Dendritic cell treated with granulocyte-macrophage colony-stimulating factor and Interleukin-4, amounts not matched to agents 40 ng/mL and 50 ng/mL, for 4 days (primary cell): ENCODE measurements at regions not wholly inside any gene's neighbourhood (a gene's known extent, or its start where the extent isn't known, plus 50 kb on each side); places are given as distances from the start of the nearest gene placed in this dataset.

ENCODE experiments used
- H3K27ac Mint-ChIP-seq: one replicate; pipeline ENCODE4 v1.8.0; 2022; ENCODE audit warnings: mild to moderate bottlenecking, mixed read lengths
- H3K27me3 Mint-ChIP-seq: one replicate; pipeline ENCODE4 v1.8.0; 2022; ENCODE audit warnings: mild to moderate bottlenecking, mixed read lengths
- H3K36me3 Mint-ChIP-seq: one replicate; pipeline ENCODE4 v1.8.0; 2022; ENCODE audit warnings: low read depth, mixed read lengths
- H3K4me1 Mint-ChIP-seq: one replicate; pipeline ENCODE4 v1.8.0; 2022; ENCODE audit warnings: low read depth, mixed read lengths
- H3K4me3 Mint-ChIP-seq: one replicate; pipeline ENCODE4 v1.8.0; 2022; ENCODE audit warnings: mild to moderate bottlenecking, moderate library complexity, mixed read lengths
- H3K9me3 Mint-ChIP-seq: one replicate; pipeline ENCODE4 v1.8.0; 2022; ENCODE audit warnings: mixed read lengths
- intact Hi-C: fragments of 100-400 bp; cut with micrococcal nuclease; formaldehyde crosslinking; loops from one replicate; pipeline ENCODE4 v1.15.0; 2022

GRCh38 chr2:234682492-234683228 lies 185.8 kb upstream of the ARL4C start:
- no peaks in the 10 kb centered on the region for H3K27me3 Mint-ChIP-seq
- H3K4me3 Mint-ChIP-seq = no peak overlapping the region
- no peaks in the 10 kb centered on the region for H3K4me1 Mint-ChIP-seq
- intact Hi-C loops = loop anchor here (5.0 kb wide), 1 partner anchor 795 kb away; no protein-coding TSS in a partner anchor
- H3K9me3 Mint-ChIP-seq = no peaks in the 10 kb centered on the region
- H3K27ac Mint-ChIP-seq = no peak overlapping the region
- no peaks in the 10 kb centered on the region for H3K36me3 Mint-ChIP-seq

- Mint-ChIP-seq H3K27ac (no peak overlapping the region), H3K4me3 (no peak overlapping the region), H3K4me1 (no peaks in the 10 kb centered on the region), H3K36me3 (no peaks in the 10 kb centered on the region), H3K9me3 (no peaks in the 10 kb centered on the region), H3K27me3 (no peaks in the 10 kb centered on the region)
- intact Hi-C loops = loop anchor here (5.0 kb wide), 1 partner anchor 794 kb away; no protein-coding TSS in a partner anchor
Measured at GRCh38 chr2:234680688-234681619, 184.1 kb upstream of the ARL4C start.

DNA sequence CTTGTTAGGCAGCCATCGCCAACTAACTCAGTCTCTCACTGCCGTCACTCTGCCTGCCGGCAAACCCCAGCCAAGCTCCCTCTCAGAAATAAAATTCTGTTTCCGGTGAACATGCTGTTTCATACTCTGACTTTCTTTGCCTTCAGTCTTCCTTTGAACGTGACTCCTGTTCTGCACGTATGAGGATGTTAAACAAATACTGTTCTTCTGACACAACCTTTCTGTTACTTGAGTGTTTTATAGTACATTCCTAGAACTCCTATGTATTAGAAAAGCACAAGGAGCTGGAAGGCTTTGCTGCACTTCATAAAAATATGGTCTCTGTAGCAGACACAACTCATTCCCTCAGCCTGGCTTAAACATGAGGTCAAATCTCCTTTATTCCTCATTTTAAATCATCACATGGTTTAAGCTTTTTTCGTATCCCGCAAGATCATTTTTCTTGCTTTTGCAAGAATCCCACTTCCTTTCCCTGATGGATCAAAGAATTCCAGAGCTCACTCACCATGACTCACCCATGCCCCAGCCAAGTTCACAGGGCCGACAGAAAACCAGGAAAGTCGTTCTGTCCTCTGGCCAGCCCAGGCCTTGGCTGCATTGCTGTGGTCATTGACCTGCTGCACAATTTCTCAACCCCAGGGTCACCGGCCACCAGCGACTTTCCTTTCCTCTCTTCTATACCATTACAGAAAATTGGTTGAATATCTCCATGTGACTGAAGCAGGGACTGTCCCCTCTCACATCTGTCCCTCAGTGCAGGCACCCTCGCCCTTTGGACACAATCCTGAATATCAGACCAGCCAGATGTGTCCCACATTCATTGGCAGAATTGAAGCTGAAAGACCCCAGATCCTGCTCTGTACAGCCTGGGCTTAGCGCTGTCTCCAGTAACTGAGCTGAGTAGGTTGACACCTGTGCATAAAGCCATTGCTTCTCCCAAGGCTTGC lies 183.1 kb upstream of the ARL4C start:
- no peak overlapping the region for H3K4me3 Mint-ChIP-seq
- H3K27me3 Mint-ChIP-seq = no peaks in the 10 kb centered on the region
- no peaks in the 10 kb centered on the region for H3K9me3 Mint-ChIP-seq
- no peaks in the 10 kb centered on the region for H3K36me3 Mint-ChIP-seq
- intact Hi-C loops = loop anchor here (5.0 kb wide), 1 partner anchor 793 kb away; no protein-coding TSS in a partner anchor
- no peak overlapping the region for H3K27ac Mint-ChIP-seq
- H3K4me1 Mint-ChIP-seq = no peaks in the 10 kb centered on the region

GRCh38 chr2:234679301-234679740 lies 182.4 kb upstream of the ARL4C start:
- intact Hi-C loops = no loop called here
- H3K27me3 Mint-ChIP-seq = no peaks in the 10 kb centered on the region
- H3K4me1 Mint-ChIP-seq = no peaks in the 10 kb centered on the region
- no peaks in the 10 kb centered on the region for H3K9me3 Mint-ChIP-seq
- H3K27ac Mint-ChIP-seq = no peak overlapping the region
- H3K36me3 Mint-ChIP-seq = no peaks in the 10 kb centered on the region
- H3K4me3 Mint-ChIP-seq = no peak overlapping the region

- H3K36me3 Mint-ChIP-seq = no peaks in the 10 kb centered on the region
- no peaks in the 10 kb centered on the region for H3K9me3 Mint-ChIP-seq
- no peak overlapping the region for H3K4me3 Mint-ChIP-seq
- intact Hi-C loops = no loop called here
- H3K4me1 Mint-ChIP-seq = no peaks in the 10 kb centered on the region
- no peaks in the 10 kb centered on the region for H3K27me3 Mint-ChIP-seq
- no peak overlapping the region for H3K27ac Mint-ChIP-seq
Measured at GRCh38 chr2:234678711-234679110, 181.8 kb upstream of the ARL4C start.

DNA sequence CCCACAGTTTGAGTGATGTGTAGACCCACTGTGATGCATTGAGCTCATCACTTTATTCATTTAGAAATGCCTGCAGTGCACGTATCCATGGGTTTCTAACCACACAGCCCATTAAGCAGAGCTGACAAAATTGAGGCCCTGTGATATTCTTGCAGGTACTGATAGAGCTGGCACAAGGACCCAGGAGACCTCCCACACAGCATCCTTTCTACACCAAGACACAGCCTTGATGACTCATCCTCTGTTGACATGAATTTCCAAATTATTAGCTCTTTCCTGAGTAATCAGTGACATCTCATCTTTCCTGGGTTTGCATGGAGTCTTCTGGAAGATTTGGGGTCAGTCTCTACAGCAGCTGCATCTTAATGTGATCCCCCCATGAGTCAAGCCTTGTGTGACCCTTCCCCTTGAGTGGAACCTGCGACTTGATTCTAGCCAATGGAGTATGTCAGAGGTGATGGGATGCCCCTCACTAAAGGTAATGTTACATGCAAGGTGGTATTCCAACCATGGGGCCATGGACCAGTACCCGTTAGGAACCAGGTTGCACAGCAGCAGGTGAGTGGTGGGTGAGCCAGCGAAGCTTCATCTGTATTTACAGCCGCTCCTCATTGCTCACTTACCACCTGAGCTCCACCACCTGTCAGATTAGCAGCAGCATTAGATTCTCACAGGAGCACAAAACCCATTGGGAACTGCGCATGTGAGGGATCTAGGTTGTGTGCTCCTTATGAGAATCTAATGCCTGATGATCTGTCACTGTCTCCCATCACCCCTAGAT lies 181.1 kb upstream of the ARL4C start:
- Mint-ChIP-seq H3K4me1 (no peaks in the 10 kb centered on the region), H3K36me3 (no peaks in the 10 kb centered on the region), H3K9me3 (no peaks in the 10 kb centered on the region), H3K27me3 (no peaks in the 10 kb centered on the region), H3K27ac (no peak overlapping the region), H3K4me3 (no peak overlapping the region)
- intact Hi-C loops = no loop called here

- no peak overlapping the region for H3K4me3 Mint-ChIP-seq
- H3K36me3 Mint-ChIP-seq = no peaks in the 10 kb centered on the region
- no peaks in the 10 kb centered on the region for H3K9me3 Mint-ChIP-seq
- no peak overlapping the region for H3K27ac Mint-ChIP-seq
- no peaks in the 10 kb centered on the region for H3K4me1 Mint-ChIP-seq
- intact Hi-C loops = no loop called here
- H3K27me3 Mint-ChIP-seq = no peaks in the 10 kb centered on the region
Measured at GRCh38 chr2:234676783-234677450, 180.0 kb upstream of the ARL4C start.

DNA sequence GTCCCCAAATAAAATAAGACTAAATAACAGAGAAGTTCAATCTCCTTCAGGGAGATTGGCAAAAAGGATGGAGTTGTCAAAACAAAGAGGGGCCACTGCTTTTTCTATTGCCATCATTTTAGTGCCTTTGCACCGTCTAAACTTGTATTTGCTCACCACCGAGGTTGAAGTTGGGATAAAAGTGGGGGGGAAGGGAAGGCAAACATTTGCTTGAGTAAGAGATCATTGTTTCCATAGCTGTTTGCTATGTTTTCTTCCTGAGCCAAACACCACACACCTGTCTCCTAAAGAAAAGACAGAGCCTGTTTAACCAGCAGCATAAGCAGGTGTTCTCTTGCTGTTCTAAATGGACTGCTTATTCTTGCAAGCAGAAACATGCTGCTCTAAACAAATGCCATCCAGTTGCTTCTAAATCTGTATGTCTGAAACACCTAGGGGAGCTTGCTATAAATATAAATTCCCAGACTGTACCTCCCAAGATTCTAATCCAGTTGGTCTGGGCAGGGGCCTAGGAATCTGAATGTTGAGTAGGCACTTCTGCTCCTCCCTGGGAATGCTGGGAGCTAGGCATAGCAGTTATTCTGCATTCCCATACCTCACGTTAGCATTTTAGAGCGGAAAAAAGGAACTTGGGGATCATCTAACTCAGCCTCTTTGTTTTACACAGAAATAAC lies 179.4 kb upstream of the ARL4C start:
- Mint-ChIP-seq H3K9me3 (no peaks in the 10 kb centered on the region), H3K27ac (no peak overlapping the region), H3K36me3 (no peaks in the 10 kb centered on the region), H3K4me1 (no peaks in the 10 kb centered on the region), H3K4me3 (no peak overlapping the region), H3K27me3 (no peaks in the 10 kb centered on the region)
- intact Hi-C loops = no loop called here

DNA sequence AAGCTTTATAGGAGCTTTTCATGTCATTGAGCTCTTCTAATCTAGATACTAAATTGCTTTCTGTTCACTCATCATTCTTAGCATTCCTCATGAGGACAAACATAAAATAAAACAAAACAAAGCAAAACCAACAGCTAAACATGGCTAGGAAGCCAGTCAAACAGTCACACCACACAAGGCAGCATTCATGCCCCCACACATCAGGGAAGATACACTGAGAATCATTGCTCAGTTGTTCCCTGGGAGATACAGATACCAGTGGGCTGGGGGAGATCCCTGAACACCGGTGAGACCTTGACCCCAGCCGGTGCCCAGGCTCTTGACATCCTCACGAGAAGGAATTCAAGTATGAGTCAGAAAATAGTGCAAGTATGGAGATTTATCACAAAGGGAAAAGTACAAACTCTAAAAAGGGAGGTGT lies 177.9 kb upstream of the ARL4C start:
- intact Hi-C loops = no loop called here
- Mint-ChIP-seq H3K27me3 (no peaks in the 10 kb centered on the region), H3K4me3 (no peak overlapping the region), H3K9me3 (no peaks in the 10 kb centered on the region), H3K27ac (no peak overlapping the region), H3K36me3 (no peaks in the 10 kb centered on the region), H3K4me1 (no peaks in the 10 kb centered on the region)

DNA sequence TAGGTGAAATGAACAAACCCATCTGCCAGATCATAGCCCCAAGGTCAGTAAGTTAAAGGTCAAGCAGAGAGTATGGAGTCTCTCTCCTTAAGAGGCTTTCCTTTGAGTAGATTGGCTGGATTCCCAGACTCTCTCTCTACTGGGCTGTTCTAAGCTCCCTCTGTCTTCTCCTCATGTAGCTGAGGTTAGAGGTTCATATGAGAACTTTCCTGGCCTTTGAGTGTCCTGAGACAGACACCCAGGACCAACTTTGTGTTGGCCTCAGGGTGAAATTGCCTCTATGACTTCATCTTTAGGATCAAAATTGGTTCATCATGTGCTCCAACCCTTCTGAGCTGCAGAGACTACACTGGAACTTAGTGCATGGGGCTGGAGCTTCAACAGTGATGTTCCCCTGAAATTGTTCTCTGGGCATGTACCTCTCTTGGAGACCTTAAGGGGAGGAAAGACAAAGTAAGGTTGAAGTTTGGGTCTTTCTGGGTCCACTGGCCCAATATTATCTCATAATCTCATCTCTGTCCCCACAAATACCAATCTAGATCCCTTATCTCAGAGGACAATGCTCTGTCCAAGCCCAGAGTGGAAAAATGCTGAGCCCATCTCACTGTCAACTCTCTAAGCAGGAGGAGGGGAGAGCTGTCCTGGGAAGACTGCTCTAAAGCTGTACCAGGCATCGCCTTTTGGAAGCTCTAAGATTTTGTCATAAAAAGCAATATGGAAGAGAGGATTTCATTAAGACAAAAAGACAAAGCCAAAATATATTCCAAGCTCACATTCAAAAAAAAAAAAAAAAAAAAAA lies 177.3 kb upstream of the ARL4C start:
- no peaks in the 10 kb centered on the region for H3K9me3 Mint-ChIP-seq
- H3K27ac Mint-ChIP-seq = no peak overlapping the region
- H3K4me3 Mint-ChIP-seq = no peak overlapping the region
- H3K4me1 Mint-ChIP-seq = no peaks in the 10 kb centered on the region
- H3K27me3 Mint-ChIP-seq = no peaks in the 10 kb centered on the region
- H3K36me3 Mint-ChIP-seq = no peaks in the 10 kb centered on the region
- intact Hi-C loops = no loop called here

DNA sequence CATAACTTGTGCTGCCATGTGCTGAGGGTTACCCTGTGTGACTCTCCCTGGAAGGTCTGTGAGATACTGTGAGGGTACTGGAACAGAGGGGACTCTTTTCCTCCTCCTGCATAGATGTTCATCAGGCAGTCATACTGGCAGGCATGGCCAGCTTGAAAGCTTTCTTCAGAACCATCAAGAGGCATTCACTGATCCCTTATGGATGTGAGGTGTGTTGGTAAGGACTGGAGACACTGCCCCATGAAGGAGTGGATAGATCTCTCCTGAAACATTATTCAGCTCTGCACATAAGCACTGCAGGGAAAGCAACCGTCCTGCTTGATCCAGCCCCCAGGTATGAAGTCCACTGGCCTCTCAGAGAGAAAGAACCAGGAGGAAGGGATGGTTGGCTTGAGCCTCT lies 176.6 kb upstream of the ARL4C start:
- H3K27ac Mint-ChIP-seq = no peak overlapping the region
- no peaks in the 10 kb centered on the region for H3K4me1 Mint-ChIP-seq
- intact Hi-C loops = no loop called here
- H3K36me3 Mint-ChIP-seq = no peaks in the 10 kb centered on the region
- no peaks in the 10 kb centered on the region for H3K27me3 Mint-ChIP-seq
- H3K9me3 Mint-ChIP-seq = no peaks in the 10 kb centered on the region
- no peak overlapping the region for H3K4me3 Mint-ChIP-seq
